Fibroblast of skin of right quadriceps (primary cell): ENCODE measurements at regions not wholly inside any gene's neighbourhood (a gene's known extent, or its start where the extent isn't known, plus 50 kb on each side); places are given as distances from the start of the nearest gene placed in this dataset.
"Not testable (repeated sequence)": the region's sequence is repeated elsewhere in the genome, so short reads cannot be mapped to it uniquely, and the experiment has no call there.

Experiments
- DNase-seq: peaks from one replicate; pipeline ENCODE4 v3.0.0-alpha.2; 2013

DNA sequence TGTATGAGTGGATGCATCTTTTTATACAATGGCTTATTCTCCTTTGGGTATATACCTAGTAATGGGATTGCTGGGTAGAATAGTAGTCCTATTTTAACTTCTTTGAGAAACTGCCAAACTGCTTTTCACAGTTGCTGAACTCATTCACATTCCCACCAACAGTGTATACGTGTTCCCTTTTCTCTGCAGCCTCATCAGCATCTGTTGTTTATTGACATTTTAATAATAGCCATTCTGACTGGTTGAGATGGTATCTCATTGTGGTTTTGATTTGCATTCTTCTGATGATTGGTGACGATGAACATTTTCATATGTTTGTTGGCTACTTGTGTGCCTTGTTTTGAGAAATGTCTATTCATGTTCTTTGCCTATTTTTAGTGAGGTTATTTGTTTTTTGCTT, 687.0 kb upstream of the EPHA5 start:
- DNase-seq = peak; percentile 55

DNA sequence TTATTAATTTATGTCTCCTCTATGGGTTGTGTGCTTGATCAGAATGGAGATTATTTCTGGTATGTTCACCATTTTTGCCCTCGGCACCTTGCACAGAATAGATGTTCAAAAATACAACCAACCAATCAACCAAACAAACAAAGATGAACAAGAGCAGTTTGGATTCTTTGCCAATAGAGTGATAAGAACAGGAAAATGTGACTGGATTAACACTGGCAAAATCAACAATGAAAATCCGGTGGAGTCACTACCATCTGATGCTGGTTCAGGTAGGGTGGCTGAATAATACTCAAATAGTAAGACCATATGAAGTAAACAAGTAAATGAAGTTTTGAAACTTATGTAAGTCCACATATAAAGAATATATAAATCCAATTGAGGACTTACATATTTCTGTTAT, 685.0 kb upstream of the EPHA5 start:
- no peak for DNase-seq

DNA sequence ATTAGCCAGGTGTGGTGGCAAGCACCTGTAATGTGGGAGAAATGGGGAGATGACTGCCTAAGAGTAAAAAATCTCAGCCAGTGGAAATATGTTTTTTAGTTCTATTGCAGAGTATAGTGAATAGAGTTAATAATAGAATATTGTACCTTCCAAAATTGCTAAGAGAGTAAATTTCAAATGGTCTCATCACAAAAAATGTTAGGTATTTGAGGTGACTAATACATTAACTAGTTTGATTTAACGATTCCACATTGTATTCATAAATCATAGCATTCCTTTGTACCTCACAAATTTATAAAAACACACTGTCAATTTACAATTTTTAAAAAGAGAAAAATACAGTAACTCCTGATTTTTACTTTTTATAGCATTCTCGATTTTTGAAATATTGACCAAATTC, 681.5 kb upstream of the EPHA5 start:
- DNase-seq = peak; percentile 7

DNA sequence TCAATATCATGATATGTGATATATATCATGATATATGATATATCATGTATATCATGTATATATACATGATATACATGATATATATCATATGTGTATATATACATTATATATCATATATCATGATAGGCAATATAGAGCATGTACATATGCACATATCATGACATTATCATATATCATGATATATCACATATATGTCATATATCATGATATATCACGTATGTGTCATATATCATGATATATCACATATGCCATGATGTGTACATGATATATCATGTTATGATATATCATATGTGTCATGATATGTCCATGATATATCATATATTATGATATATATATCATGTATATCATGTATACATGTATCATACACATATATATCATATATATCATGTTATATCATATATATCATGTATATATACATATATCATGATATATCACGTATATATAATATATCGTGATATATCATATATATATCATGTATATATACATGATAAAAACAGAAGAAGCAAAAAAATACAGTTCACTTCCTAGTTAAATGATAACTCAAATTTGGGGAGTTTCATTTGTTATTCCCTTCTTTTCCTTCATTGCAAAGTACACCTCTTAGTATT, 670.1 kb upstream of the EPHA5 start:
- no peak for DNase-seq

DNA sequence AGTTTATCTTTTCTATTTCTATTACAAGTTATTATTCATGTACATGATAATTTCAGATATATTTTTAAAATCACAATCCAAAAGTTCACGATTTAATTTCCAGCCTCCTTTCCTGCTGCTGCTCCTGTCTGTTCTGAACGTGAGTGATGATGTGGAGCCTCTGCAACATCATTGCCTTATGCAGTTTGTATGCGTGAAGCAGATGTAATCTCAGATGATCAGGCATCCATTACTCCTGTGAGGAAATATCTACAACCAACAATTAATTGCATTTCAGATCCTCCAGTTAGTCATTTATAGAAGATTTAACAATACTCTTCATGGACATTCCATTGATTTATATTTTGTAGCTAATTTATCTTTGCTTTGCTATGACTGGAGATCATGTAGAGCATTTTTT, 668.7 kb upstream of the EPHA5 start:
- no peak for DNase-seq

DNA sequence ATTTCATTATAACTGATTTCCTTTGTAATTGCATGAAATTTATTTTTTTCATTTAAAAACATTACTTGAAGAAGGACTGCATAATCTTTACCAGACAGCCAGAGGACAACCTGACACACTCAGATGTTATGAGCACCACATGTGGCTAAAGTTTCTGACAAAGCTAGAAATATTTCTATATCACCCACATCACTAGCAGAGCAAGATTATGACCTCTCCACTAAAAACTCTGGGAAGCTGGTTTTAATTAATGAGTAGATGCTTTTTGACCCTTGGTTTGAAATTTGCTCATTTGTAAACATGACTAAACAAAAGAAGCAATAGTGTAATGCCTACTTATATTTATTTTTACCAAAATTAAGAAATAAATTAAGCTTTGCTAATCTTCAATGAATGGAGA, 661.5 kb upstream of the EPHA5 start:
- DNase-seq = peak; percentile 30

DNA sequence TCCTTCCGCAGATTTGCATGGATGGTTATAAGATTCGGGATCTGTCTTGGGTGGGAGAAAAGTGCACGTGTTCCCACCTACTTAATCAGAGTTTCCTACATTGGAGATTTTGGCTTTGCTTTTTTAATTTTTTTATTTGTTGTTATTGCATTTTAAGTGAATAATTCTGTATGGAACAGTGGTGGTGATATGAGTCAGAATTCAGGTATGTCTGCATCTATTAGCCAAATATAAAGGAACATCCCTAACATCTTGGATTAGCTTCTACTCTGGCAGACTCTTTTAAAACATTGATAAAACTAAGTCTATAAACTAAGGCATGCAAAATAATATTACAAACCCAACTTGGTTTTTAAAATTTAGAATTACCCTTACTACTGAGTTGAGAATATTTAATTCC, 659.8 kb upstream of the EPHA5 start:
- DNase-seq = peak; percentile 5

DNA sequence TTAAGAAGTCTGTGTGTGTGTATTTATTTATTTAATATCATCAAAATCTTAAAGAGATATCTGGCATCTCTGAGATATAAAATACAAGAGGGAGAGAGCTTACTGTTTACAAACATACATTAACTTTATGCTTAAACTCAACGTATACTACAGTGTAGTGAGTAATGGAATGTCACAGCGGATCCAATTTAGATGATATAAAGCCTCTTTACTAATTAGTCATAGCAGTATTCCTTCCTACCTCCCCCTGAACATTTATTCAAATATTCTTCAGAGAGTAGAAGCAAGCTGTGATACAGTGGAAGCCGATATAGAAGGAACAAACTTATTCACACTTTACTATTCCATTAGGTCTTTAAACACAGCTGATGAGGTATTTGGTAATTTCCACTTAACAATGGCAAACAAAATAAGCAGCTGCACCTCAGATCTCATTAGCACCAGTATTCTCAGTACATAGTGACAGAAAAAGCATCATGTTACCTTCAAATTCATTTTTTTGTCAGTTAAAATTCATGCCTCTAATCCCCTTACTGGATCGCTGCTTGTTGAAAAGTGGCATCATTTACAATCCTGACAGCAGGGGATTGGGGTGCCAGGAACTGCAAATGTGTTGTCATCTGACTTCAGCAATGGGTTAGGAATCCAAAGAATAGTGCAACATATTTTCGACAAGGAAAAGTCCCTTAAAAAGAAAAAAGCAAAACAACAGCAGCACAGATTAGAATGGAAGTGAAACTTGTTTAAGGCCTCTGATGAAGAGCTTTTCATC, 658.7 kb upstream of the EPHA5 start:
- no peak for DNase-seq

DNA sequence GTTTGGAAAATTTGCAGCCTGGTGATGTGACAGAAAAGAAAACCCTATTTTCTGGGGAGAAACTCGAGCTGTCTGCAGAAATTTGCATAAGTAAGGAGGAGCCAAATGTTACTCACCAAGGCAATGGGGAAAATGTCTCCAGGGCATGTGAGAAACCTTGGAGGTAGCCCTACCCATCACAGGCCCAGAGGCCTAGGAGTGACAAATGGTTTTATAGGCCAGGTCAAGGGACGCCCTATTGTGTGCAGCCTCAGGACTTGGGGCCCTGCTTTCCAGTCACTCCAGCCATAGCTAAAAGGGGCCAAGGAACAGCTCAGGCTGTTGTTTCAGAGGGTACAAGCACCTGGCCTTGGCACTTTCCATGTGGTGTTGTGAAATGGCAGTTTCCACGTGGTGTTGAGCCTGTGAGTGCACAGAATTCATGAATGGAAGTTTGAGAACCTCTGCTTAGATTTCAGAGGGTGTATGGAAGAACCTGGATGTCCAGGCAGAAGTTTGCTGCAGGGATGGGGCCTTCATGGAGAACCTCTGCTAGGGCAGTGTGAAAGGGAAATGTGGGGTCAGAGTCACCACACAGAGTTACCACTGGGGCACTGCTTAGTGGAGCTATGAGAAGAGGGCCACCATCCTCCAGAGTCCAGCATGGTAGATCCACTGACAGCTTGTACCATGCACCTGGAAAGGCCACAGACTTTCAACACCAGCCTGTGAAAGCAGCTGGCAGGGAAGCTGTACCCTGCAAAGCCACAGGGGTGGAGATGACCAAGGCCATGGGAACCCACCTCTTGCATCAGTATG, 637.6 kb upstream of the EPHA5 start:
- DNase-seq = no peak

DNA sequence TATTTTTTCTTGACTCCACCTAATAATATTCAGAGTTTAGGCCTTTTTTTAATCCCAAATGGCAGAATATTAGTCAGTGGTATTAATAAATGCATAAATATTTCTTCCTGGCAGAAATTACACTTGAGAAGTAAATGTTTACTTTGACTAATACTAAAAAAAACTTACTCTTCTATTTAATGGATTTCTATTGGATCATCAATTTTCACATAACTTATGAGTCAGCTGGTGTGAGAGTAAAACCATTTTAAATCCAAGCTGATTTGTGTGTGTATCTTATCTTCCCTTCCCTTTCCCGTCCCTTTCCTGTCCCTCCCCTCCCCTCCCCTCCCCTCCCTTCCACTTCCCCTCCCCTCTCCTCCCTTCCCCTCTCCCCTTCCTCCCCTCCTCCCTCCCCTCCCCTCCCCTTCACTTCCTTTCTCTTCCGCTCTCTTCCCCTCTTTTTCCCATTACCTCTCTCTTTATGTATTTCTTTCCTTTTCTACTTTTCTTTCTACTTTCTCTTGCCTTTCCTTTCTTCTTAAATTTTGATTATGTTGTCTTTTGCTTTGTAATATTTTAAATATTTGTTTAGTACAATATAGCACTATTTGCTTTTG, 630.1 kb upstream of the EPHA5 start:
- DNase-seq = no peak

DNA sequence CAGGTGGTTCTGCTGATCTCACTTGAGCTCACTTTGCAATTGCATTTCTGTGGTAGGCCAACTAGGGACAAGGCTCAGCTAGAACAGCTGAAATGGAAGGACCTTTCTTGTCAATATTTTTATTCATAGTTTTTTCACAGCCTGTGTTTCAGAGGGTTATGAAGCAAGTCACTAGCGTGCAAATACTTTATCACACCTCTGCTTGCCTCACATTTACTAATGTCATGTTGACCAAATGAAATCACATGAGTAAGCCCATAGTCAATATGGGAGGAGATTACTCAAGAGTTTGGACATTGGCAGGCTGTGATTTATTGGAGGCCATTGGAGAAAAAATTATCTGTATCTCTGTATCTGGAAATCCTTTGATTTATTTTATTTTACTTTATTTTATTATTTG, 628.3 kb upstream of the EPHA5 start:
- no peak for DNase-seq

DNA sequence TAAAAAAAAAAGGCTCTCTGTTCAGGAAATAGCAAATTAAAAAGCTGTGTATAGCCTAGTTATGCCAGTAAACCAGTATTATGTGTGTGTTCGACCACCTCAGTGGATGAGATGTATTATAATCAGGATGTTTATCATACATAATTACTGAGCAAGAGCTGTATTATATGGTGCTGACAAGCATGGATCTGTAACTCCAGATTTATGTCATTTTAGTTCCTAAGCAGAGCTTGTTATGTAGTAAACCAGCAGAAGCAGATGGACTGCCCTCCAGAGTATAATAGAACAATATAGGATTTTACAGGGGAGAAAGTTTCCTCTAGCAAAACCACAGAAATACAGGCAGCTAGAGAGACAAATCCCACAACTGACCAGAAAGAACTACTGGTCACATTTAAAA, 627.4 kb upstream of the EPHA5 start:
- DNase-seq = no peak

DNA sequence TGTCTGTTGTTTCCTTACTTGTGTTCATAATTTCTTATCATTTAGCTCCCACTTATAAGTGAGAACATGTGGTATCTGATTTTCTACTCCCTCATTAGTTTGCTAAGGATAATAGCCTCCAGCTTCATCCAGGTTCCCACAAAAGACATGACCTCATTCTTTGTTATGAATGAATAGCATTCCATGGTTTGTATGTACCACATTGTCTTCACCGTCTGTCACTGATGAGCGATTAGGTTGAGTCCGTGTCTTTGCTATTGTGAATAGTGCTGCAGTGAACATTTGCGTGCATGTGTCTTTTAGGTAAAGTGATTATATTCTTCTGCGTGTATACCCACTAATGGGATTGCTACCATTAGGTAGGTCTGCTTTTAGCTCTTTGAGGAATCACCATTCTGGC, 624.3 kb upstream of the EPHA5 start:
- DNase-seq = no peak

DNA sequence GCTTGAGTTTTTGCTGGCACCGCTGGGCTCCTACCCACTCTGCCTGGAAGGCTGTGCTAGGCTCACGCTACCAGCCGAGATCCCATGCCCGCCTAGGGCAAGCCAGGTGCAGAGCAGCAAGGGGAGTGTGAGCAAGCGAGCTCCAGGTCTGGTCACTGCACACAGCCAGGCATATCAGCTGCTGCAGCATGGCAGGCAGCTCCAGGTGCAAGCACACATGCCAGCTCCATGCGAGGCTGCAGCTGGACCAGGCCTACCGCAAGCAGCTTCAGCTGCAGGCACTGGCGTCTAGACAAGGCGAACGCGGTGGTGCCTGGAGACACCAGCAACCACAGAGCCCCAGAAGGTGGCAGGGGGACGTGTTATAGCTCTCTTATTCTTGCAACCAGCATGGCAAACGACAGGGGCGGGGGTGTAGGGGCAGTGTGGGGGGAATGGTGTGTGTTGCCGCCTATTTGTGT, 614.7 kb upstream of the EPHA5 start:
- DNase-seq = no peak

DNA sequence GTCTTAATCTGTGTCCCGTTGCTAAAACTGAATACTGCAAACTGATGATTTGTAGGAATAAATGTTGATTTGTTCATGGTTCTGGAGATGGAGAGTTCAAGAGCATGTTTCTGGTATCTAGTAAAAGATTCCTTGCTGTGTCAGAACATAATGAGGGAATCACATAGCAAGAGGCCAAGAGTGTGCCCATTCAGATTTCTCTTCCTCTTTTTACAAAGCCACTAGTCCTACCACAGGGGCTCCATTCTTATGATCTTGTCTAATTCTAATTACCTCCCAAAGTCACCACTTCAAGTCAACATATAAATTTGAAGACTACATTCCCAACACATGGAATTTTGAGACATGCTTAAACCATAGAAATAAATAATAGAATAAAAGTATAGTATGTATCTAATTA, 608.8 kb upstream of the EPHA5 start:
- no peak for DNase-seq

DNA sequence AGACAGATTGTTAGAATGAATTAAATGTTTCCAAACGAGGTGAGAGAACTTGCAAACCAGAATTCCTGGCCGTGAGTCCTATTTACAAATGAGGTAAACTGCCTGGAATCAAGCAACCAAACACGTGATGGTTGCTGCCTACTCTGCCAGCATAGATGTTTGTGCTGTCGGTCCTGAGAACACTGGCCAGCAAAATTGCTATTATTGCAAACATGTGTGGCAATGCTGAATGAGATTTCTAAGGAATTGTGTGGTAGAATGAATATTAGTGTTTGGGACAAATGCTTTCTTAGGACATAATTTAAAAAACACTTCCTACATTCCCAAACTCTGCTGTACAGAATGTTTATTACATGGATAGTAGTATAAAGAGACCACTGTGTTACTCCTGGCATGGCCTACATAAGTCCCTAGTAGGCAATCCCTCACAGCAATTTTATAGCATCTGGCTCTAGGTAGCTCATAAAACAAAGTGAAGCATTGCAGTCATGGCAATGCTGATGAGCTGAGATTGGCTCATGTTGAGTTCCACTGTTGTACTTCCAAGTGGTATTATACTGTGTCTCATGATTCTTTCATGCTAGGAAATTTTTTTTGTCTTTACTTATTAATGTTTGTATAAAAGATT, 605.2 kb upstream of the EPHA5 start:
- no peak for DNase-seq

DNA sequence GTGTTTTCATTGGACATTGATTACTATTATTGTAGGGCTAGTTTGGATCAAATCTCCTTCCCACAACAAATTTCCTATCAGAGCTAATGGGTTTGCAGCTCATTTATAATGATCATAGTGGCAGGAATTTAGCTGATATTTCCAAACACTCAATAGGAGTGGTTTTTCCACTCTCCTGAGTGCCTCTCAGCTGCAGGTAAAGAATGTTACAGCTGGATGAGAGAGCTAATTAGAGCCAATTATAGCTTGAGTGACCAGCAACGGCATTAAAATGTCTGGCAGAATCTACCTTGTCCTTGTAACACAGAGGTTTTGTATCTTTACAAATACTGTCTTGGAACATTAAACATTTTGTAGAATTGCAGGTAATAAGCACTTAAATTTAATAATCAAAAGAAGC, 602.8 kb upstream of the EPHA5 start:
- no peak for DNase-seq

DNA sequence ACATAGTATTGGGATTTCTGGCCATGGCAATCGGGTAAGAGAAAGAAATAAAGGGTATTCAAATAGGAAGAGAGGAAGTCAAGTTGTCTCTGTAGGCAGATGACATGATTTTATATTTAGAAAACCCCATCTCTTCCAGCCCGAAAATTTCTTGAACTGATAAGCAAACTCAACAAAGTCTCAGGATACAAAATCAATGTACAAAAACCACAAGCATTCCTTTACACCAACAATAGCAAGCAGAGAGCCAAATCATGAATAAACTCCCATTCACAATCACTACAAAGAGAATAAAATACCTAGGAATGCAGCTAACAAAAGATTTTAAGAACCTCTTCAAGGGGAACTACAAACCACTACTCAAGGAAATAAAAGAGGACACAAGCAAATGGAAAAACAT, 600.1 kb upstream of the EPHA5 start:
- not testable (repeated sequence) for DNase-seq

DNA sequence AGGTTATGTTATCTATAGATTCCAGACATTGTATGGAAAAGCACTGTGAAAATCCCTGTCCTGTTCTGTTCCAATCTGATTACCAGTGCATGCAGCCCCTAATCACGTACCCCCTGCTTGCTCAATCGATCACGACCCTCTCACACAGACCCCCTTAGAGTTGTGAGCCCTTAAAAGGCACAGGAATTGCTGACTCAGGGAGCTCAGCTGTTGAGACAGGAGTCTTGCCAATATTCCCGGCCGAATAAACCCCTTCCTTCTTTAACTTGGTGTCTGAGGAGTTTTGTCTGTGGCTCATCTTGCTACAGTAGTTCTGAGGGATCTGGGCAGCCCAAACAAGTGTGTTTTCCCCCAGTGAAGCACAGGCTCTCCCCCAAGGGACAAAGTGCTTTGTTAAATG, 596.3 kb upstream of the EPHA5 start:
- not testable (repeated sequence) for DNase-seq

DNA sequence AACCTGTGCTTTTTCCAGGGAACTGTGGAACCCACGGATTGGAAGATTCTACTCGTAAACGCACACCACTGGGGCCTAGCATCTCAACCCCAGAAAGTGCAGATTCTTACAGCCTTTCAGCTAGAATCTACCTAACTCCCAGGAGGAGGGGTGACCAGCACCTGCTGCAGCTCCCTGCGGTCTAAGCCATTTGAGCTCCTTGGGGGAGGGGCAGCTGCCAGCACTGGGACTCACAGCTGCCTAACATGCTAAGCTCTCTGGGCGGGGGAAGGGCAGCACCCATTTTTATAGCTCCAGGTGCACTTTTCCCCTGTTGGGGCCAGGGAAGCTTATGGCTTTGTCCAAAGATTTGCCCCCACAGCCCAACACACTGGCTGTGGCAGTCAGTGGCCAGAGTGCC, 595.7 kb upstream of the EPHA5 start:
- DNase-seq = no peak

DNA sequence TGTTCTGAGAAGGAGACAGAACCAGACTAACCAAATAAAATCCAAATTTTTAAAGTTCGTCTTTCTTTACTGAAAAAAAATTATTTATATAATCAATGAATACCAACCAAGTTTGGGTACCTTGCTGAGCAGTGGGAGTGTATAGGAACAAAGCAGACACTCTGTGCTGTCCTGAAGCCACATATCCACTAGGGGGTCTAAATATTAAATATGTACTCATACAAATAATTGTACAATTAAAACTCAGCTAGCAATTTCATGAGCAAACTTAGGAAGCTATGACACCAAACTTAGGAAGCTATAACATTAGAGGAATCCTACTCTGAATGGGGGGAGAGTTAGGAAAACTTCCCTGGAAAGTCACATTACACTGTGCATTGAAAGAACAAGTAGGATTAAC, 582.0 kb upstream of the EPHA5 start:
- no peak for DNase-seq

DNA sequence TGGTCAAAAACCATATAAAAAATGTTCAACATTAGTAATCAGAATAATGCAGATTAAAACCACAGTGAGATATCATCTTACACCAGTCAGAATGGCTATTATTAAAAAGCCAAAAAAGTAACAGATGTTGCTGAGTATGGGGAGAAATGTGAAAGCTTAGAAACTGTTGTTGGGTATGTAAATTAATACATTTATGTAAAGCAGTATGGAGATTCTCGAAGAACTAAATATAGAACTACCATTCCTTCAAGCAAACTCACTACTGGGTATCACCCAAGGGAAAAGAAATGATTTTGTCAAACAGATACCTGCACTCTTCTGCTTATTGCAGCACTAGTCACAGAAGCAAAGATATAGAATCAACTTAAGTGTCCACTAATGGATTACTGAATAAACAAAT, 576.4 kb upstream of the EPHA5 start:
- no peak for DNase-seq

DNA sequence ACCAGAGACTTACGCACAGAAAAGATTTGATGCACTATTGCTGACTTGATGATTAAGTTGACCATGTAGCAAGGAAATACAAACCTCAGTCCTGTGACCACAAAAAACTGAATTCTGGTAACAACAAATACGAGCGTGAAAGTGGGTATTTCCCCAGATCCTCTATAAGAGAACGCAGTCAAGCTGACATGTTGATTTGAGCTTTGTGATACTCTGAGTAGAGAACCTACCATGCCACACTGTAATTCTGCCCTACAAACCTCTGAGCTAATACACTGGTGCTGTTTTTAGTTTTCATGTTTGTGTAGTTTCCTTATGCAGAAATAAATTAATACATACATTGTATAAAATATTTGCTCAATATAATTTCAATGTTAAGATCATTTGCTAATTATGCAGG, 565.6 kb upstream of the EPHA5 start:
- no peak for DNase-seq
